ENCODE measurements at regions not wholly inside any gene's neighbourhood (a gene's known extent, or its start where the extent isn't known, plus 50 kb on each side); places are given as distances from the start of the nearest gene placed in this dataset.
A peak's percentile ranks its signal among the peaks of the same experiment; 100 is the strongest.
"Not testable (repeated sequence)": the region's sequence is repeated elsewhere in the genome, so short reads cannot be mapped to it uniquely, and the experiment has no call there.

- no peaks in the 10 kb centered on the region for H3K36me3 ChIP-seq (ENCODE audit: control insufficient read depth, insufficient read depth, low read length)
- no peak for DNase-seq (ENCODE audit: low read depth in 2 of 2)
Observed at GRCh38 chr1:144101397-144102045, 129.7 kb upstream of the FAM72C start.

DNA sequence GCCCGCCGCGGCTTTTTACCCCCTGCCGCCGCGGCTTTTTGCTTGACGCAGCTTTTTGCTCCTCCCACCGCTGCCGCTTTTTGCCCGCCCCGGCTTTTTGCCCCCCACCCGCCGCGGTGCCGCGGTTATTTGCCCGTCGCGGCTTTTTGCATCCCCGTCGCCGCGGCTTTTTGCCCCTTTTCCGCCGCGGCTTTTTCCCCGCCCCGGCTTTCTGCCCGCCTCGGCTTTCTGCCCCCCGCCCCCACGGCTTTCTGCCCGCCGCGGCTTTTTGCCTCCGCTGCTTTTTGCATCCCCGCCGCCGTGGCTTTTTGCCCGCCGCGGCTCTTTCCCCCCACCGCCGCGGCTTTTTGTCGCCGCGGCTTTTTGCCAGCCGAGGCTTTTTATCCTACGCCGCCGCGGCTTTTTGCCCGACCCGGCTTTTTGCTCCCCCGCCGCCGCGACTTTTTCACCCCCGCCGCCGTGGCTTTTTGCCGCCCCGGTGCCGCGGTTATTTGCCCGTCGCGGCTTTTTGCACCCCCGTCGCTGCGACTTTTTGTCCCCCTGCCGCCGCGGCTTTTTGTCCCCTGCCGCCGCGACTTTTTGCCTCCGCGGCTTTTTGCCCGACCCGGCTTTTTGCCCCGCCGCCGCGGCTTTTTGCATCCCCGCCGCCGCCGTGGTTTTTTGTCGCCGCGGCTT is 105.5 kb upstream of the FAM72C start:
- H3K9me3 ChIP-seq (ENCODE audit: control insufficient read depth, insufficient read depth, low read depth, low read length); H3K27me3 ChIP-seq (ENCODE audit: control insufficient read depth, insufficient read depth, low read length); H3K79me2 ChIP-seq (ENCODE audit: control insufficient read depth, insufficient read depth, low read length); H3K4me1 ChIP-seq (ENCODE audit: control insufficient read depth, extremely low read depth, insufficient read depth, low read length); H3K4me2 ChIP-seq (ENCODE audit: extremely low read depth, insufficient read depth, low read length); H3K36me3 ChIP-seq (ENCODE audit: control insufficient read depth, insufficient read depth, low read length); H3K9ac ChIP-seq (ENCODE audit: insufficient read depth, low read length); H2AFZ ChIP-seq (ENCODE audit: low read length); H4K20me1 ChIP-seq (ENCODE audit: control insufficient read depth, extremely low read depth, insufficient read depth, low read length); H3K27ac ChIP-seq (ENCODE audit: insufficient read depth, low read length): not testable (repeated sequence)
- peak overlapping the region in 2 of 4 experiments; percentile 33 to 55 for H3K4me3 ChIP-seq (replicated peaks in 1 of 4; ENCODE audit: control extremely low read depth in 1 of 4, insufficient read depth in 1 of 4, low read depth in 3 of 4, low read length in 4 of 4)
- peak; percentile 17 to 20 for DNase-seq (ENCODE audit: low read depth in 2 of 2)

More at GRCh38 chr1:144101397-144102045, 129.7 kb upstream of the FAM72C start:
- Histone ChIP-seq H3K4me3 (replicated peaks in 1 of 4; ENCODE audit: control extremely low read depth in 1 of 4, insufficient read depth in 1 of 4, low read depth in 3 of 4, low read length in 4 of 4) (no peak overlapping the region), H3K79me2 (ENCODE audit: control insufficient read depth, insufficient read depth, low read length) (no peaks in the 10 kb centered on the region), H3K27me3 (ENCODE audit: control insufficient read depth, insufficient read depth, low read length) (no peaks in the 10 kb centered on the region), H3K27ac (ENCODE audit: insufficient read depth, low read length) (no peak overlapping the region), H2AFZ (ENCODE audit: low read length) (no peak overlapping the region), H3K9ac (ENCODE audit: insufficient read depth, low read length) (no peak overlapping the region), H3K9me3 (ENCODE audit: control insufficient read depth, insufficient read depth, low read depth, low read length) (peaks cover 1% of the 10 kb centered on the region), H3K4me2 (ENCODE audit: extremely low read depth, insufficient read depth, low read length) (no peak overlapping the region), H3K4me1 (ENCODE audit: control insufficient read depth, extremely low read depth, insufficient read depth, low read length) (no peaks in the 10 kb centered on the region), H4K20me1 (ENCODE audit: control insufficient read depth, extremely low read depth, insufficient read depth, low read length) (no peaks in the 10 kb centered on the region)
- TF ChIP-seq EZH2 (IDR thresholded peaks at IDR 0.05; ENCODE audit: low read length, missing control alignments): no peak
- TF ChIP-seq, protein P1, sequence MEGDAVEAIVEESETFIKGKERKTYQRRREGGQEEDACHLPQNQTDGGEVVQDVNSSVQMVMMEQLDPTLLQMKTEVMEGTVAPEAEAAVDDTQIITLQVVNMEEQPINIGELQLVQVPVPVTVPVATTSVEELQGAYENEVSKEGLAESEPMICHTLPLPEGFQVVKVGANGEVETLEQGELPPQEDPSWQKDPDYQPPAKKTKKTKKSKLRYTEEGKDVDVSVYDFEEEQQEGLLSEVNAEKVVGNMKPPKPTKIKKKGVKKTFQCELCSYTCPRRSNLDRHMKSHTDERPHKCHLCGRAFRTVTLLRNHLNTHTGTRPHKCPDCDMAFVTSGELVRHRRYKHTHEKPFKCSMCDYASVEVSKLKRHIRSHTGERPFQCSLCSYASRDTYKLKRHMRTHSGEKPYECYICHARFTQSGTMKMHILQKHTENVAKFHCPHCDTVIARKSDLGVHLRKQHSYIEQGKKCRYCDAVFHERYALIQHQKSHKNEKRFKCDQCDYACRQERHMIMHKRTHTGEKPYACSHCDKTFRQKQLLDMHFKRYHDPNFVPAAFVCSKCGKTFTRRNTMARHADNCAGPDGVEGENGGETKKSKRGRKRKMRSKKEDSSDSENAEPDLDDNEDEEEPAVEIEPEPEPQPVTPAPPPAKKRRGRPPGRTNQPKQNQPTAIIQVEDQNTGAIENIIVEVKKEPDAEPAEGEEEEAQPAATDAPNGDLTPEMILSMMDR (conservative IDR thresholded peaks at IDR 0.05 in 1 of 2, IDR thresholded peaks at IDR 0.05 in 1 of 2; ENCODE audit: low read depth in 1 of 2, low read length in 2 of 2): no peak

GRCh38 chr1:144076646-144077045 is 104.9 kb upstream of the FAM72C start:
- not testable (repeated sequence) for H4K20me1 ChIP-seq (ENCODE audit: control insufficient read depth, extremely low read depth, insufficient read depth, low read length); H3K9ac ChIP-seq (ENCODE audit: insufficient read depth, low read length); H3K27me3 ChIP-seq (ENCODE audit: control insufficient read depth, insufficient read depth, low read length); H3K79me2 ChIP-seq (ENCODE audit: control insufficient read depth, insufficient read depth, low read length); H3K9me3 ChIP-seq (ENCODE audit: control insufficient read depth, insufficient read depth, low read depth, low read length); H3K36me3 ChIP-seq (ENCODE audit: control insufficient read depth, insufficient read depth, low read length); H2AFZ ChIP-seq (ENCODE audit: low read length); H3K4me1 ChIP-seq (ENCODE audit: control insufficient read depth, extremely low read depth, insufficient read depth, low read length); H3K27ac ChIP-seq (ENCODE audit: insufficient read depth, low read length); H3K4me2 ChIP-seq (ENCODE audit: extremely low read depth, insufficient read depth, low read length); DNase-seq (ENCODE audit: low read depth in 2 of 2)
- H3K4me3 ChIP-seq (replicated peaks in 1 of 4; ENCODE audit: control extremely low read depth in 1 of 4, insufficient read depth in 1 of 4, low read depth in 3 of 4, low read length in 4 of 4): peak overlapping the region in 1 of 4 experiments; percentile 55

DNA sequence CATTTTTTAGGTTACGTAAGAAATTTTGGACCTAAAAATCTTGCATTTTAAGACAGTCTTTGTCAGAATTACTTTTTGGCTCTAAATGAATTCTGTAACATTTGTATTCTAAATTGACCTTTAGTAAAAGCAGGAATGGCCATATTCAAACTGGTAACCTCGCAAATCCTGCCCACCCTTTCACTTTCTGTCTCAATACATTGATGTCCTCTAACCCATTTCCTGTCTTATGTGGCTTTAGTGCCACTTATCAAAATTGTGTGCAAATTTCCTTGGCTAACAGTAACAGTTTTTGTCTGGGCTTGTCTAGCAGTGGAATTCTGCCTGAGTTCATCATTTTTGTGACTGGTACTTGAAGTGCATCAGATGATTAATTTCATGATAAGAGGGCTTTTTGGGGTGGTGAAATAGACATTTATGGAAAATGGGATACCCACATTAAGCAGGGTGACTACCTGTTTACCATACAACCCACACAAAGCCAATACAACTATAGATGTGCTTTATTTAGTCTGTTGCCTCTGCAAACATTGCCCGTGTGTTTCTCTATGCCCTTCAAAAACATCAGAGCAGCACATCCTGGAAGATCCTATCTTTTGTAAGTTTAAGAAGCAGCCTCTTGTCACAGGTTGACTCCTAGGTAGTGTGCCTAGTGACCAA is 98.7 kb upstream of the FAM72C start:
- H2AFZ ChIP-seq (ENCODE audit: low read length); H3K9ac ChIP-seq (ENCODE audit: insufficient read depth, low read length); H3K9me3 ChIP-seq (ENCODE audit: control insufficient read depth, insufficient read depth, low read depth, low read length); H4K20me1 ChIP-seq (ENCODE audit: control insufficient read depth, extremely low read depth, insufficient read depth, low read length); H3K27ac ChIP-seq (ENCODE audit: insufficient read depth, low read length); H3K79me2 ChIP-seq (ENCODE audit: control insufficient read depth, insufficient read depth, low read length); DNase-seq (ENCODE audit: low read depth in 2 of 2); H3K4me2 ChIP-seq (ENCODE audit: extremely low read depth, insufficient read depth, low read length); H3K4me3 ChIP-seq (replicated peaks in 1 of 4; ENCODE audit: control extremely low read depth in 1 of 4, insufficient read depth in 1 of 4, low read depth in 3 of 4, low read length in 4 of 4); H3K36me3 ChIP-seq (ENCODE audit: control insufficient read depth, insufficient read depth, low read length); H3K27me3 ChIP-seq (ENCODE audit: control insufficient read depth, insufficient read depth, low read length); H3K4me1 ChIP-seq (ENCODE audit: control insufficient read depth, extremely low read depth, insufficient read depth, low read length): not testable (repeated sequence)

GRCh38 chr1:144067042-144067441 is 95.3 kb upstream of the FAM72C start:
- H3K9ac ChIP-seq (ENCODE audit: insufficient read depth, low read length); H3K27ac ChIP-seq (ENCODE audit: insufficient read depth, low read length); H3K36me3 ChIP-seq (ENCODE audit: control insufficient read depth, insufficient read depth, low read length); H3K4me2 ChIP-seq (ENCODE audit: extremely low read depth, insufficient read depth, low read length); H4K20me1 ChIP-seq (ENCODE audit: control insufficient read depth, extremely low read depth, insufficient read depth, low read length); H2AFZ ChIP-seq (ENCODE audit: low read length); H3K4me3 ChIP-seq (replicated peaks in 1 of 4; ENCODE audit: control extremely low read depth in 1 of 4, insufficient read depth in 1 of 4, low read depth in 3 of 4, low read length in 4 of 4); H3K9me3 ChIP-seq (ENCODE audit: control insufficient read depth, insufficient read depth, low read depth, low read length); DNase-seq (ENCODE audit: low read depth in 2 of 2); H3K27me3 ChIP-seq (ENCODE audit: control insufficient read depth, insufficient read depth, low read length); H3K79me2 ChIP-seq (ENCODE audit: control insufficient read depth, insufficient read depth, low read length); H3K4me1 ChIP-seq (ENCODE audit: control insufficient read depth, extremely low read depth, insufficient read depth, low read length): not testable (repeated sequence)

Measured in fibroblast of lung (primary cell).